ENCODE measurements at regions not wholly inside any gene's neighbourhood (a gene's known extent, or its start where the extent isn't known, plus 50 kb on each side); places are given as distances from the start of the nearest gene placed in this dataset.

- no peak for TF ChIP-seq CTCF (IDR thresholded peaks at IDR 0.05)
- no peak for TF ChIP-seq POLR2A (IDR thresholded peaks at IDR 0.05)
These were observed 740.9 kb downstream of the ARAP2 start for GRCh38 chr4:35503435-35503834.

All from adrenal gland (tissue), 5 donors.